Pancreas (tissue), 10 donors: ENCODE measurements at regions not wholly inside any gene's neighbourhood (a gene's known extent, or its start where the extent isn't known, plus 50 kb on each side); places are given as distances from the start of the nearest gene placed in this dataset.
A peak's percentile ranks its signal among the peaks of the same experiment; 100 is the strongest.
"Not testable (repeated sequence)": the region's sequence is repeated elsewhere in the genome, so short reads cannot be mapped to it uniquely, and the experiment has no call there.

Source experiments
- ATAC-seq, 4 donors: fragments of 200-7000 bp; cut with Tn5 transposase; one replicate each; pipeline versions ENCODE4 v1.8.0 to v1.9.1; 2020; ENCODE audit warnings: mild to moderate bottlenecking in 4 of 4, moderate library complexity in 4 of 4
- DNase-seq, 6 donors: peaks; one replicate each; pipeline ENCODE4 v3.0.0-alpha.2; 2020
- FAIRE-seq: peaks from 2 replicates; lab custom pipeline; 2012; peaks lifted over from hg19 to GRCh38; lab: Jason Lieb, UNC
- H3K27ac ChIP-seq, 4 donors: fragments of 200-600 bp; sonication (generic); 1 replicate in 3 of 4; 2 replicates in 1 of 4; pipeline versions ENCODE4 v1.5.0 to v1.8.0; 2020
- H3K27me3 ChIP-seq, 4 donors: fragments of 200-600 bp; one replicate each; pipeline ENCODE4 v1.8.0; 2021
- H3K36me3 ChIP-seq, 3 donors: fragments of 200-600 bp; sonication (generic) in 1 of 3; one replicate each; pipeline versions ENCODE4 v1.5.0 to v1.8.0; 2020 to 2021
- H3K4me1 ChIP-seq, 3 donors: fragments of 200-600 bp; one replicate each; pipeline ENCODE4 v1.8.0; 2021
- H3K4me3 ChIP-seq, 4 donors: fragments of 200-600 bp; sonication (generic) in 2 of 4; one replicate each; pipeline versions ENCODE4 v1.5.0 to v1.8.0; 2020 to 2021
- H3K9me3 ChIP-seq, 4 donors: fragments of 200-600 bp; one replicate each; pipeline ENCODE4 v1.8.0; 2021
- WGBS, 2 donors: extraction: QIAGEN DNeasy Blood & Tissue Kit; methylation state at CpG; one replicate each; pipeline ENCODE4 v1.1.7; 2013; 5-methylcytosine and 5-hydroxymethylcytosine counted together
- intact Hi-C, 3 donors: fragments of 100-400 bp; cut with DNase I; formaldehyde crosslinking; loops; one replicate each; pipeline versions ENCODE4 v1.11.1 to v1.14.2; 2022
- TF ChIP-seq, protein P1 (sequence below), 4 donors: fragments of 200-600 bp; sonication (generic) in 3 of 4; IDR thresholded peaks; one replicate each; pipeline versions ENCODE4 v1.5.0 to v1.8.0; 2021; ENCODE audit warnings: antibody characterized with exemption in 4 of 4
- donor health status: healthy with polysubstance abuse.
- donor health status: DM: no; HTN: no; CAD: no; lungs with moderate emphysema.
- donor health status: DM: no; HTN: no; CAD: no.
- donor health status: control.
- donor health status: control.
- donor health status: Bipolar disorder and iron deficiency.
- donor health status: DM: yes; HTN: yes; CAD: no.
- donor health status: DM: no; HTN: no; CAD: no.
- donor health status: DM: no; HTN: no; CAD: no.
- donor health status: DM: yes; HTN: yes; CAD: no.

DNA sequence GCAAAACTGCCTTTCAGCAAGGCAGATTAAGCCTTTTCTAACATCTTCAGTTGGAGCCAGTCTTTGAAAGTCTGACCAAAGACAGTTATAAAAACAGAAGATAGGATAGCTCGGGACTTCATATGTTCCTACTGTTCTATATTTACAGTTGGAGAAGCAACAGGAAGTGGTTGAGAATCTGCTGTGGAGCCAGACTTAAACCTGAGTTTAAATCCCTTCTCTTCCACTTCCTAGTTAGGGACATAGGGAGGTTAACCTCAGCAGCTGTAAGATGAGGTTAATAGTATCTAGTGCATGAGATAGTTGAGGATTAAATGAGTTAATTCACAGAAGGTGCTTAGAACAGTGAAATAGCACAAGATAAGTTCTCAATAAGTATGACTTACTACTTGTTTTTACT, 84.5 kb upstream of the FREM1 start:
- WGBS, 2 donors: 66 to 86% methylated on average over 1 of the region's 1 CpG
- no peak for ATAC-seq
- no peaks in the 10 kb centered on the region for H3K36me3 ChIP-seq
- no peak for DNase-seq
- intact Hi-C loops: no loop called here
- H3K9me3 ChIP-seq: no peaks in the 10 kb centered on the region
- no peak overlapping the region for H3K27ac ChIP-seq
- H3K27me3 ChIP-seq: no peaks in the 10 kb centered on the region
- TF ChIP-seq, protein P1, sequence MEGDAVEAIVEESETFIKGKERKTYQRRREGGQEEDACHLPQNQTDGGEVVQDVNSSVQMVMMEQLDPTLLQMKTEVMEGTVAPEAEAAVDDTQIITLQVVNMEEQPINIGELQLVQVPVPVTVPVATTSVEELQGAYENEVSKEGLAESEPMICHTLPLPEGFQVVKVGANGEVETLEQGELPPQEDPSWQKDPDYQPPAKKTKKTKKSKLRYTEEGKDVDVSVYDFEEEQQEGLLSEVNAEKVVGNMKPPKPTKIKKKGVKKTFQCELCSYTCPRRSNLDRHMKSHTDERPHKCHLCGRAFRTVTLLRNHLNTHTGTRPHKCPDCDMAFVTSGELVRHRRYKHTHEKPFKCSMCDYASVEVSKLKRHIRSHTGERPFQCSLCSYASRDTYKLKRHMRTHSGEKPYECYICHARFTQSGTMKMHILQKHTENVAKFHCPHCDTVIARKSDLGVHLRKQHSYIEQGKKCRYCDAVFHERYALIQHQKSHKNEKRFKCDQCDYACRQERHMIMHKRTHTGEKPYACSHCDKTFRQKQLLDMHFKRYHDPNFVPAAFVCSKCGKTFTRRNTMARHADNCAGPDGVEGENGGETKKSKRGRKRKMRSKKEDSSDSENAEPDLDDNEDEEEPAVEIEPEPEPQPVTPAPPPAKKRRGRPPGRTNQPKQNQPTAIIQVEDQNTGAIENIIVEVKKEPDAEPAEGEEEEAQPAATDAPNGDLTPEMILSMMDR (IDR thresholded peaks at IDR 0.05): no peak
- H3K4me1 ChIP-seq: peaks cover 0 to 5% (median 0%) of the 10 kb centered on the region in 3 donors
- no peak for FAIRE-seq
- no peak overlapping the region for H3K4me3 ChIP-seq

DNA sequence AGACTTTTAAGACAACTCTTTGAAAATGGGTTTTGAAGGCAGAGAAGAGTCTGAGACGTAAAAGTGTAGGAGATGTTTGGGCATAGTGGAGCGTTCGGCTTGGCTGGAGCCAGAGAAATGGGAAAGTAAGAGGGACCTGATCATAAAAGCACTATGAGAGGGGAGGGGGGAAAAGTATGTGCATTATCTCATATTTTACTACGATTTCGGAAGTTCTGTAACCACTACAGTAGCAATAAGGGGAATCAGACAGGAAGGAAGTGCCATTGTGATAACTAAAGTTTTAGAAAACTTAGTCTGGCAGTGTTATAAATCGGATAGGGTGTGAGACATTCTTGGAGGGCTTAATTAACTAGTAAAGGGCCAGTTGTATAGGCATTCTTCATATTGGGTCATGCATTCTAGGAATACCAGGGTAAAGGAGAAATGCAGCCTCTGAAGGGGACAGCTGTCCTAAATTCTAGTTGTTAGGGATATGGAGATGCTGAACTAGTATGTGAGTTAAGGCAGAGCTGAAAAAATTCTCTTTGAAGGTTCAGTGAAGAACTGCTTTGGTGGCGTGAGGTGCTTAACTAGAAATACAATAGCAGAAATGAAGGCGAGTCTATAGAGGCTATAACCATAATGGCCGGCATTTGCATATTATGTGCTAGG, 83.8 kb upstream of the FREM1 start:
- Histone ChIP-seq H3K27ac (no peak overlapping the region), H3K9me3 (no peaks in the 10 kb centered on the region), H3K36me3 (no peaks in the 10 kb centered on the region), H3K4me1 (peaks cover 0 to 5% (median 0%) of the 10 kb centered on the region in 3 donors), H3K27me3 (no peaks in the 10 kb centered on the region), H3K4me3 (peak overlapping the region in 3 of 4 donors; percentile 40 to 66 (median 65))
- no peak for DNase-seq
- ATAC-seq: no peak
- TF ChIP-seq, protein P1 (IDR thresholded peaks at IDR 0.05): no peak
- FAIRE-seq: no peak
- intact Hi-C loops: no loop called here
- WGBS, 2 donors: 74 to 76% methylated on average over 9 of the region's 9 CpGs

DNA sequence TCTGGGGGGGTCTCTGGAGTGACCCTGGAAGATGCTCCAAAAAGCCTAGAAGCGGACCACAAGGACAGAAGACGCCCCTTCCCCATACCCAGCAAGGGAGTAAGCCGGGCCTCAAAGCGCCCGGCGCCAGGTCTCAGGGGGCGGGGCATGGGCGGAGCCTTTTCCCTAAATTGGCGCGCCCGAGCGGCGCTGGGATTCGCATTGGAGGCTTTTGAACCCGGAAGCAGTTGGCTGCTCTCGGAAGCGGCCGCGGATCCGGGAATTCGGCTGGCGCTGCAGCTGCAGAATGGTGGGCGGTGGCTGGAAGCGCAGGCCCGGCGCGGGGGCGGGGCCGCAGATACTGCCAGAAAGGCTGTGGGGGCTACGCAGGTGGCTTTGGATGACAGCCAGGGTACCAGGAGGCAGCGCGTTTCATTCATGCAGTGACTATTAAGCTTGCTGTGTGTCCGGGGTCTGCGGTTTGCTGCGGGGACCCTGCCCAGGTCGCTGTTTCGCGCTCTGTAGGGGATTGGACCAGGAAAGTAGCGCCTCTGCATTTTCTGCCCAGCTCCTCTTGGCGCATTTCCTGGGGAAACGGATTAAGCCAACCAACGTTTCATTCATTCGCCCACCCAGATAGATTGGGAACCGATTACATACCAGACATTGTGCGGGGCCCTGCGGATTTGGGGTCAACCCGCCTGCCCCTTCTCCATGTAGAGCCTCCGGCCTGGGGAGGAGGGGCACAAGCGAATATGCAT, 83.0 kb upstream of the FREM1 start:
- DNase-seq (peak; percentile 85 to 94 (median 88)), FAIRE-seq (no peak), ATAC-seq (peak; percentile 98 to 100 (median 99))
- H3K4me3 ChIP-seq: peak overlapping the region; percentile 40 to 79 (median 66)
- no peaks in the 10 kb centered on the region for H3K27me3 ChIP-seq
- WGBS, 2 donors: 2 to 3% methylated on average over 49 of the region's 49 CpGs
- peaks cover 0 to 5% (median 0%) of the 10 kb centered on the region in 3 donors for H3K4me1 ChIP-seq
- no peaks in the 10 kb centered on the region for H3K36me3 ChIP-seq
- H3K9me3 ChIP-seq: no peaks in the 10 kb centered on the region
- intact Hi-C loops: no loop called here
- TF ChIP-seq, protein P1 (IDR thresholded peaks at IDR 0.05): no peak
- H3K27ac ChIP-seq: peak overlapping the region in 1 of 4 donors; percentile 45

DNA sequence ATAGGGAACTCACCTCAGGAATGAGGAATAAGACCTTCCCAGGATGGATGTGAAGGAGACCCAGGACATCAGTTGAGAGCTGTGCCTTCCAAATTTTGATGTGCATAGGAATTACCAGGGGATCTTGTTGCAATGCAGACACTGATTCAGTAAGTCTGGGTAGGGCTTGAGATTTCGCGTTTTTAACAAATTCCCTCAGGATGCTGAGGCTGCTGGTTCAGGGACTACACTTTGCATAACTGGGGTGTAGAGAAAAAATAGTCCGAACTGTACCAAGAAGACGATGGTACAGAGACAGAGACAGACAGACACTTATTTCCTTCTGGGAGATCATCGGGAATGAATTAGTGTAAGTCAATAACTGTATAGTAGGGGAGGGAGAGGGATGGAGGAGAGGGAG, 82.3 kb upstream of the FREM1 start:
- H3K9me3 ChIP-seq: no peaks in the 10 kb centered on the region
- no peaks in the 10 kb centered on the region for H3K36me3 ChIP-seq
- intact Hi-C loops: no loop called here
- 62 to 81% methylated on average over 5 of the region's 5 CpGs for WGBS, 2 donors
- peak overlapping the region; percentile 40 to 79 (median 66) for H3K4me3 ChIP-seq
- FAIRE-seq (no peak), ATAC-seq (no peak), DNase-seq (no peak)
- H3K27ac ChIP-seq: no peak overlapping the region
- H3K4me1 ChIP-seq: peaks cover 0 to 5% (median 0%) of the 10 kb centered on the region in 3 donors
- H3K27me3 ChIP-seq: no peaks in the 10 kb centered on the region
- TF ChIP-seq, protein P1 (IDR thresholded peaks at IDR 0.05): no peak

DNA sequence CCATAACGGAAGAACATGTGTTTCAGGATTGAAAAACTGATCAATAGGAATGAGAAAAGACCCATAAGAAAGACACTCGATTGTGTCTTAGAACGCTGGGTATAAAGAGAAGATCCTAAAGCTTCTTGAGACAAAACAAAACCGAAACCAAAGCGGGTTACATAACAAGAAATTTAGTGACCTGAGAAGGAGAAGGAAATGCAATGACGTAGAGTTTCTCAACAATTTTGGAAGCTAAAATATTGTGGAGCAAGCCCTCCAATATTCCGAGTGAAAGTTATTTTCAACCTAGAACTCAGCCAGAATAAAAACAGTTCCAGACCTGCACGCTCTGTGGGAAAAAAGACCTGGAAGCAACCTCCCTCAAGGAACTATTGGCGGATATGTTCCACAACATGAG, 81.9 kb upstream of the FREM1 start:
- intact Hi-C loops: no loop called here
- H3K27me3 ChIP-seq: no peaks in the 10 kb centered on the region
- TF ChIP-seq, protein P1 (IDR thresholded peaks at IDR 0.05): no peak
- no peak overlapping the region for H3K4me3 ChIP-seq
- no peaks in the 10 kb centered on the region for H3K36me3 ChIP-seq
- WGBS, 2 donors: 91% methylated on average over 9 of the region's 9 CpGs
- H3K4me1 ChIP-seq: peaks cover 0 to 5% (median 0%) of the 10 kb centered on the region in 3 donors
- DNase-seq (no peak), FAIRE-seq (no peak), ATAC-seq (no peak)
- H3K27ac ChIP-seq: no peak overlapping the region
- H3K9me3 ChIP-seq: no peaks in the 10 kb centered on the region

DNA sequence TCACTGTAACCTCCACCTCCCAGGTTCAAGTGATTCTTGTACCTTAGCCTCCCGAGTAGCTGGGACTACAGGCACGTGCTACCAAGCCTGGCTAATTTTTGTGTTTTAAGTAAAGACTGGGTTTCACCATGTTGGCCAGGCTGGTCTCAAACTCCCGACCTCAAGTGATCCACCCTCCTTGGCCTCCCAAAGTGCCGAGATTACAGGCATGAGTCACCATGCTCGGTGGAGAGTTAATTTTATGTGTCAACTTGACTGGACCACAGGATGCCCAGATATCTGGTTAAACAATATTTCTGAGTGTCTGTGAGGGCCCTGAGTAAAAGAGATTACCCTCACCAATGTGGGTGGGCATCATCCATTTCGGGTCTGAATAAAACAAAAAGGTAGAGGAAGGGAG, 80.4 kb upstream of the FREM1 start:
- H3K4me1 ChIP-seq, ATAC-seq, DNase-seq, H3K4me3 ChIP-seq, intact Hi-C loops, H3K9me3 ChIP-seq, FAIRE-seq, H3K27me3 ChIP-seq, H3K36me3 ChIP-seq, H3K27ac ChIP-seq: not testable (repeated sequence)
- 84% methylated on average over 6 of the region's 6 CpGs for WGBS, 2 donors
